Coronary artery (tissue), 2 donors: ENCODE measurements at regions not wholly inside any gene's neighbourhood (a gene's known extent, or its start where the extent isn't known, plus 50 kb on each side); places are given as distances from the start of the nearest gene placed in this dataset.
A peak's percentile ranks its signal among the peaks of the same experiment; 100 is the strongest.
"Not testable (repeated sequence)": the region's sequence is repeated elsewhere in the genome, so short reads cannot be mapped to it uniquely, and the experiment has no call there.

Experiments
- DNase-seq: peaks from one replicate; pipeline ENCODE4 v3.0.0-alpha.2; 2017; ENCODE audit warnings: low spot score
- H3K27ac ChIP-seq, 2 donors: fragments of 200-600 bp; sonication (generic); one replicate each; pipeline ENCODE4 v1.5.1; 2016 to 2019
- H3K4me3 ChIP-seq: fragments of 200-600 bp; sonication (generic); 2 replicates; pipeline ENCODE4 v1.5.1; 2016; ENCODE audit warnings: mild to moderate bottlenecking, moderate library complexity

DNA sequence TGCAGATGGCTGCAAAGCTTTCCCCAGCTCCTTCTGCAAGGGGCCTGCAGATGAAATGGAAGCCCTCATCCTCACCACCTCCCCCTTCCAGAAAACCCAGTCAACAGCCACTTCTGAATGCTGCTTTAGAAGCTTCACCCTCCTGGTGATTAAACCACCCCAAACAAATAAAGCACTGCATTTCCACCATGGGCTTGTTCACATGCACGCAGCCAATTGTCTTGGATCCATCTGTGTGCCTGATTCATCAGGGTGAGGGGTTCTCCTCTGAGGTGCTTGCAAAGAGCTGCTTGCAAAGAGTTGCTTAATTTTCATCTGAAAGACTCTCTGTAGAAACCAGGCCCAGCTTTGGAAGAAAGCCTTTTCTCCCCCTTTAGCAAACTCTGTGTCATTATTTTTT lies 184.0 kb upstream of the OSBPL11 start:
- H3K4me3 ChIP-seq, DNase-seq, H3K27ac ChIP-seq: not testable (repeated sequence)

DNA sequence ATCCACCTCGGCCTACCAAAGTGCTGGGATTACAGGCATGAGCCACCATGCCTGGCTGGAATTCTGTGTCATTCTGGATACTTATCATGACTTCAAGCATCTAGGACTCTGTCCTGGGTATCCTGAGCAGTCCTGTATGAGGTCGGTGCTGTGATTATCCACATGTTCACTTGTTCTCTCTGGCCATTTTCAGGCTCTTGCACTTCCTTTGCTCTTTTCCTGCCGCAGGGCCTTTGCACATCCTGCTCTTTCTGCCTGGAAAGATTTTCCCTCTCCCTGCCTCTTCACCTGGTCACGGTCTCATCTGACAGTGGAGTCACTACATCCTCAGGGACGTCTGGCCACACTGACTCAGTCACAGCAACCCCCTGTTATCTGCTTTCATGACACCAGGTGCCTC lies 184.6 kb upstream of the OSBPL11 start:
- not testable (repeated sequence) for H3K27ac ChIP-seq, DNase-seq, H3K4me3 ChIP-seq

DNA sequence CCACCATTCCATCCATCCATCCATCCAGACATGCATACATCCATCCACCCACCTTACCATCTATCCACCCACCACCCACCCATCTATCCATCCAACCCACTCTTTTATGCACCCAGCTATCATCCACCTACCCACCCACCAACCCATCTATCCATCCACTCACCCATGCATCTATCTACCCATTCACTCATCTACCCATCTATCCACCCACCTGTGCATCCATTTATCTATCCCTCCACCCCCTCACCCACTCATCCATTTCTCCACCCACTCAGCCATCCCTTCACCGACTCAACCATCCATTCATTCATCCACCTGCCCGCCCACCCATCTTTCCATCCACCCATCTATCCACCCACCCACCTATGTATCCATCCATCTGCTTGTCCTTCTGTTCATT lies 186.4 kb upstream of the OSBPL11 start:
- not testable (repeated sequence) for H3K4me3 ChIP-seq, DNase-seq, H3K27ac ChIP-seq

DNA sequence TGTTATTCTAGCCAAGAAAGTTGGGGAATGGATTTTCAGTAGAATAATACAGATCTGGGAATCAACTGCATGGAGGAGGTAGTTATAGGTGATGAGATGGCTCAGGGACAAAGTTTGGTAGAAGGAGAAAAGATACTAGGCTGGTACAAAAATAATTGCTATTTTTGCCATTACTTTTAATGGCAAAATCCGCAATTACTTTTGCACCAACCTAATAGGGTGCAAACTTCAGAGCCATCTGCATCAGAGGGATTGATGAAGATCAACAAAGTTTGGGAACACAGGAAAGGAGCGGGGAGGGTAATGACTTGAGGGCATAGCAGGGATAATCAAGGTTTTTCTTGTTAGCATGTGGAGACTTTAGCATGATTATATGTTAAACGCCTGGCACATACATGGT lies 178.7 kb upstream of the ROPN1B start:
- H3K4me3 ChIP-seq, DNase-seq, H3K27ac ChIP-seq: not testable (repeated sequence)

DNA sequence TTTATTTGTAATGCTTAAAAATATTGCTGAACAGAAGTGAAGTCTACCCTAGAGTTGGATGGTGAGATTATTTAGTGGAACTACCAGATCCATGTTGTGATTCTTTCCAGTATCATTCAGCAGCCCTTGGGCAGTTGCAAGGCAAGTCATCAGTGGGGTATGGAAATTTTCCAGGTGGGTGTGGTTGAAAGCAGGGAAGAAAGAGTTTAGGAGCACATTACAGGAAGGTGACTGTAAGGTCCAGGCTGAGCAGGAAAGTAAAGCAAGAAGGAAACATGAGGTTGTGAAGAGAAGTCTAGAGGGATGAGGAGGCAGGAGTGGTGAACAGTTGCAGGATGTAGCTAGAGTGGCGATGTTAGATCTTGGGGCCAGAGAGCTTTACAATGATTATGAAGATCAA lies 178.0 kb upstream of the ROPN1B start:
- not testable (repeated sequence) for H3K4me3 ChIP-seq, DNase-seq, H3K27ac ChIP-seq

DNA sequence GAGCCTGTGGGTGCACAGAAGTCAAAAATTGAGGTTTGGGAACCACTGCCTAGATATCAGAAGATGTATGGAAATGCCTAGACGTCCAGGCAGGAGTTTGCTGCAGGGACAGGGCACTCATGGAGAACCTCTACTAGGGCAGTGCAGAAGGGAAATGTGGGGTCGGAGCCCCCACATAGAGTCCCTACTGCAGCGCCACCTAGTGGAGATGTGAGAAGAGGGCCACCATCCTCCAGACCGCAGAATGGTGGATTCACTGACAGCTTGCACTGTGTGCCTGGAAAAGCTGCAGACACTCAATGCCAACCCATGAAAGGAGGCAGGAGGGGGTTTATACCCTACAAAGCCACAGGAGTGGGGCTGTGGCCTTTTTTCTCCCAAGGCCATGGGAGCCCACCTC lies 159.0 kb upstream of the ROPN1B start:
- DNase-seq, H3K27ac ChIP-seq, H3K4me3 ChIP-seq: not testable (repeated sequence)

DNA sequence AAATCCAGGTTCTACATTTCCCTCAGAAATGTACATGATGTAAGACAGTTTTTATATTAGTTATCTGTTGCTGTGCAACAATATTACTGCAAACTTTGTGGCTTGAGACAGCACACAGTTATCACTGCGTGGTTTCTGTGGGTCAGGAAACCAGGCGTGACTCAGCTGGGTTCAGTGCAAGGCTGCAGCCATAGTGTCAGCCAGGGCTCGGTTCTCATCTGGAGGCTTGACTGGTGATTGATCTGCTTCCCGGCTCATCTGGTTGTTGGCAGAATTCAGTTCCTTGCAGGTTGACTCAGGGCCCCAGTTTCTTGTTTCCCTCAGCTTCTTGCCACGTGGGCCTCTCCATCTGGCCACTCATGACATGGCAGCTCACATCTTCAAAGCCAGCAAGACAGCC lies 146.8 kb upstream of the ROPN1B start:
- not testable (repeated sequence) for H3K27ac ChIP-seq, DNase-seq, H3K4me3 ChIP-seq

DNA sequence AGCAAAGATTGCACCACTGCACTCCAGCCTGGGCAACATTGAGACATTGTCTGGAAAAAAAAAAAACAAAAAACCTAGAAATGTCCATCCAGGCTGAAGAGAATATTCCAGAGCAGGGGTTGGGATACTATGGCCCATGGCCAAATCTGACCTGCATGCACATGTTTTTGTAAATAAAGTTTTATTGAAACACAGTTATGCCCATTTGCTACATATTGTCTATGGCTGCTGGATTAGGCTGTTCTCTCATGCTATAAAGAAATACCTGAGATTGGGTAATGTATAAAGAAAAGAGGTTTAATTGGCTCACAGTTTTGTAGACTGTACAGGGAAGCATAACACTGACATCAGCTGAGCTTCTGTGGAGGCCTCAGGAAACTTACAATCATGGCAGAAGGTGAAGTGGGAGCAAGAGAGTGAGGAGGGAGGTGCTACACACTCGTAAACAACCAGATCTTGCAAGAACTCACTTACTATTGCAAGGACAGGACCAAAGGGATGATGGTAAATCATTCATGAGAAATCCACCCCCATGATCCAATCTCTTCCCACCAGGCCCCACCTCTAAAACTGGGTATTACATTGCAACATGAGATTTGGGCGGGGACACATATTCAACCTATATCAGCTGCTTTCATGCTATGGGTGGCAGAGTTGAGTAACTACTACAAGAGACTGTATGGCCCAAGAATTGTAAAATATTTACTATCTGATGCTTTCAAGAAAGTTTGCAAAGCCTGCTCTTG lies 137.8 kb upstream of the ROPN1B start:
- H3K27ac ChIP-seq, DNase-seq, H3K4me3 ChIP-seq: not testable (repeated sequence)

DNA sequence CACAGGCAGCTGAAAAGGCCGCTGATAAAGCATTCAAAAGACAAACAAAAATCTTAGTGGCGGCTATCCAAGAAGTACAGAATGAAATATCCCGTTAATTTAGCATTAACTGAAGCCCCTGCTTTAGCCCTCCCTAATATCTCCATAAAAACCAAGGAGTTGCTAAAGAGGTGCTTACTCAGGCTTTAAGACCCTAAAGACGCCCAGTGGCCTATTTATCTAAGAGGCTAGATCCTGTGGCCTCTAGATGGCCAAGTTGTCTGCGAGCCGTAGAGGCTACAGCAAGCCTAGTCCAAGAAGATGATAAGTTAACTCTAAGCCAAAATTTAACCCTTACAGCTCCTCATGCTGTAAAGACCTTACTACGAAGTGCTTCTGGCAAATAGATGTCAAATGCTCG lies 133.4 kb upstream of the ROPN1B start:
- not testable (repeated sequence) for DNase-seq, H3K27ac ChIP-seq
- H3K4me3 ChIP-seq = peak overlapping the region; percentile 42

DNA sequence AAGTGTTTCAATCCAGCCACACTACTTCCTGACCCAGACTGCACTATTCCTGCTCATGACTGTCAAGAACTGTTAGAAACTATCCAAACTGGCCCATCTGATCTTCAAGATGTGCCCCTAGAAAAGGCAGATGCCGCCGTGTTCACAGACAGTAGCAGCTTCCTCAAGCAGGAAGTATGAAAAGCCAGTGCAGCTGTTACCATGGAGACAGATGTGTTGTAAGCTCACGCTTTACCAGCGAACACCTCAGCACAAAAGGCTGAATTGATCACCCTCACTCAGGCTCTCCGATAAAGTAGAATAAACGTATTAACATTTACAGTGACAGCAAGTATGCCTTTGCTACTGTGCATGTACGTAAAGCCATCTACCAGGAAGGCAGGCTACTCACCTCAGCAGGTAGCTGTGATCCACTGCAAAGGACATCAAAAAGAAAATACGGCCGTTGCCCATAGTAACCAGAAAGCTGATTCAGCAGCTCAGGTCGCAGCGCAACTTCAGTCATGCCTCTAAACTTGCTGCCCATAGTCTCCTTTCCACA lies 132.9 kb upstream of the ROPN1B start:
- not testable (repeated sequence) for DNase-seq, H3K4me3 ChIP-seq, H3K27ac ChIP-seq

DNA sequence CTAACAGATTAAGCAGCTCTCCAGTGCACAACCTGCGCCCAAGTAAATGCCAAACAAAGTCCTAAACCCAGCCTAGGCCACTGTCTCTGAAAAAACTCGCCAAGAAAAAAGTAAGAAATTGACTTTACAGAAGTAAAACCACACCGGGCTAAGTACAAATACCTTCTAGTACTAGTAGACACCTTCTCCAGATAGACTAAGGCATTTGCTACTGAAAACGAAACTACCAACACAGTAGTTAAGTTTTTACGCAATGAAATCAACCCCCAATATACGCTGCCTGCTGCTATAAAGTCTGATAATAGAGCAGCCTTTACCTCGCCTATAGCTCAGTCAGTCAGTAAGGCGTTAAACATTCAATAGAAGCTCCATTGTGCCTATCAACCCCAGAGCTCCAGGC lies 132.2 kb upstream of the ROPN1B start:
- H3K4me3 ChIP-seq, DNase-seq, H3K27ac ChIP-seq: not testable (repeated sequence)

DNA sequence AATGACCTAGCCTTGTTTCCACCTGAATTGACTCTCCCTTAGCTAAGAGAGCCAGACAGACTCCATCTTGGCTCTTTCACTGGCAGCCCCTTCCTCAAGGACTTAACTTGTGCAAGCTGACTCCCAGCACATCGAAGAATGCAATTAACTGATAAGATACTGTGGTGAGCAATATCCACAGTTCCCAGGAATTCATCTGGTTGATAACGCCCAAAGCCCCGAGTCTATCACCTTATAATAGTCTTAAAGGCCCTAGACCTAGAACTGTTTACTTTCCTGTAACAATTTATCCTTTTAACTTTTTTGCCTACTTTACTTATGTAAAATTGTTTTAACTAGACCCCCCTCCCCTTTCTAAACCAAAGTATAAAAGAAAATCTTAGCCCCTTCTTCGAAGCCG lies 130.1 kb upstream of the ROPN1B start:
- not testable (repeated sequence) for H3K27ac ChIP-seq, H3K4me3 ChIP-seq, DNase-seq

DNA sequence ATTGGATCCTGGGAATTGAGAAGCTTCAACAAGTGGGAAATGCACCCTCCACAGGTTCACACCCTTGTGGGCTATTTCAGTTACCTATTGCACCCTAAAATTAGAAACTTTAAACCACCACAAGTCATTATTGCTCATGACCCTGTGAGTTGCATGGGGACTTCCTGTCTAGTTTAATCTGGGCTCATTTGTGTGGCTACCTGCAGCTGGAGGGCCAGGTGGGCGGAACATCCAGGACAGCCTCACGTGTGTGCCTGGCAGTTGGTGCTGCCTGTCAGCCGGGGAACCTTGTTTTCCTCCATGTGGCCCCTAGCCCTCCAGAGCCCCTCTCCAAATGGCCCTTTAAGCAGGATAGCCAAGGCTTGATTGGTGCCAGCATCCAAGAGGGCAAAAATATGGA lies 128.5 kb upstream of the ROPN1B start:
- not testable (repeated sequence) for H3K4me3 ChIP-seq, DNase-seq, H3K27ac ChIP-seq

DNA sequence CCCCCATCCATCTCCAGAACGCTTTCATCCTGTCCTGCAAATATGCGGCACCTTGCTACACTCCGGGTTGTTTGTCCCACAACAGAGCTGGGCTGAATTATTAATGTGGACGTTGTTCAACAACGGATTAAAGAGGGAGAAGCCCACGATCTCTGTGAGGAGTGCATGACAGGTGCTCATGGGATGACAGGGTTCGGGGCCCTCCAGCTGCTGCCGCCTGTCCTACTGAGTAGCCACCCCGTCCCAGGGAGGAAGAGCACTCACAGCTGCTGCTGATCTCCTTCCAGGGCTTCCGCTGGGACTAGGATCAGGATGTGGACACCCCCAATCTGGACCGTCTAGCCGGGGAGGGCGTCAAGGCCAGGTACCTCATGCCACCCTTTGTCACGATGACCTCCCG lies 121.0 kb upstream of the ROPN1B start:
- not testable (repeated sequence) for H3K4me3 ChIP-seq, DNase-seq, H3K27ac ChIP-seq

DNA sequence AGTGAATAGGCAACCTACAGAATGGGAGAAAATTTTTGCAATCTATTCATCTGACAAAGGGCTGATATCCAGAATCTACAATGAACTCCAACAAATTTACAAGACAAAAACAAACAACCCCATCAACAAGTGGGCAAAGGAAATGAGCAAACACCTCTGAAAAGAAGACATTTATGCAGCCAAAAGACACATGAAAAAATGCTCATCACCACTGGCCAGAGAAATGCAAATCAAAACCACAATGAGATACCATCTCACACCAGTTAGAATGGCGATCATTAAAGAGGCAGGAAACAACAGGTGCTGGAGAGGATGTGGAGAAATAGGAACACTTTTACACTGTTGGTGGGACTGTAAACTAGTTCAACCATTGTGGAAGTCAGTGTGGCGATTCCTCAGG lies 114.0 kb upstream of the ROPN1B start:
- not testable (repeated sequence) for H3K4me3 ChIP-seq, DNase-seq

DNA sequence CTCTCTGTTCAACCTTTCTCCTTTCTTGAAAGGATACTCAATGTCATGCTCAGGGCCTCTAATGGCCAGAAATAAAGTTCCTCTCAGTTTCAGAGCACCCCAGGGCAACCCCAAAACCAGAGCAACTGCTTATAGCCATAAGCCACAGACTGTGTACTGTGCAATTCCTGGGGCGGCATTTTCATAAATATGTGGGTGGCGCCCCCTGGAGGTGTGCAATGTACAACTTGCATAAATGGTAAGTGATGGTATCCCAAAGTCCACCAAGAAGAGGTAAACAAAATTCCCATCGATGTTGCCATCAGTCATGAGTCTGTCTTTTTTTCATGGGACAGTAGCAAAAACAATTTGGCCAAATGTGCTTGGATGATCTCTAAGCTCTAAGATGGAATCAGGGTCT lies 108.4 kb upstream of the ROPN1B start:
- H3K4me3 ChIP-seq, DNase-seq, H3K27ac ChIP-seq: not testable (repeated sequence)

More for the DNA sequence above, 114.0 kb upstream of the ROPN1B start:
- H3K27ac ChIP-seq = not testable (repeated sequence)

DNA sequence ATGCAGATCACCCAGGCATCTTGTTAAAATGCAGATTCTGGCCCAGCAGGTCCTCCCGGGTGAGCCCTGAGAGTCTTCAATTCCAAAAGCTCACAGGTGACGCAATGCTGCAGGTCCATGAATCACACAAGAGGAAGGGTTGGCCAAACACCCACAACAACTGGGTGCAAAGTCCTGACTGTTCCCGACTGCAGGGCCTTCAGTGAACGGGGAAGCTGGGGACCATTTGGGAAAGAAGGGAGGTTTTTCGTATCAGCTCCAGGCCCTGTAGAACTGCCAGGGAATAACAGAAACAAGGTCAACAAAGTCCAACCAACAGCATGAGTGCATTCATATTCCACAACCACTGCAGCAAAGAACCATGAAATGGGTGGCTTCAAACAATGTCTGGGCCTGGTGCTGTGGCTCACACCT lies 106.1 kb upstream of the ROPN1B start:
- not testable (repeated sequence) for H3K4me3 ChIP-seq, DNase-seq

DNA sequence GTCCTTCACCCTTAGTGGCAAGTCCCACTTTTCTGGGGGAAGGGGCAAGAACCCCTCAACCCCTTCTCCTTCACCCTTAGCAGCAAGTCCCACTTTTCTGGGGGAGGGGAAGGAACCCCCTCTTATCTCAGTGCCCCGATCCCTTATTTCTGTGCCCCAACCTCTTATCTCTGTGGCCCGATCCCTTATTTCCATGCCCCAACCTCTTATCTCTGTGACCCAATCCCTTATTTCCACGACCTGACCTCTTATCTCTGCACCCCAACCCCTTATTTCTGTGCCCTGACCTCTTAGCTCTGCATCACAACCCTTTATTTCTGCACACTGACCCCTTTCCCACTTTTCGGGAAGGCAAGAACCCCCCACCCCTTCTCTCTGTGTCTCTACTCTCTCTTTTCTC lies 104.4 kb upstream of the ROPN1B start:
- H3K27ac ChIP-seq, DNase-seq, H3K4me3 ChIP-seq: not testable (repeated sequence)

More for the DNA sequence above, 106.1 kb upstream of the ROPN1B start:
- not testable (repeated sequence) for H3K27ac ChIP-seq

DNA sequence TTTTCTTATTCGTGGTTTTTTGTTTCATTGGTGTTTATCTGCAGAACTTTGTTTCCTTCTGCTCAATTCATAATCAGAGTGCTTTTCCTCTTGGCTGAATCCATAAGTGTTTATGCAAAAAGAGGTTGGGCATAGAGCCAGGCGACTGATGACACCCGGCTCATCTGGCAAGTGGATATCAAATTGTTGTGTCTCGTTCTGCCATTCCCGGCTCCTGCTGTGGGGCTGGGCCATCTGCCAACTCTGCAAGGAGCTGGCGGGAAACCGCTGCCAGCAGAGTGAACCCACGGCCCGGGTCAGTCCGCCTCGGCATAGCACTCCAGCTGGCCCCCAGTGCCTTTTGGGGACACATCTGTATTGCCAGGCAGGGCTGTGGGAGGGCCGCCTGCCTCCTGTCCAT lies 83.0 kb upstream of the ROPN1B start:
- peak overlapping the region in 1 of 2 donors; percentile 54 for H3K27ac ChIP-seq
- DNase-seq = peak; percentile 77

DNA sequence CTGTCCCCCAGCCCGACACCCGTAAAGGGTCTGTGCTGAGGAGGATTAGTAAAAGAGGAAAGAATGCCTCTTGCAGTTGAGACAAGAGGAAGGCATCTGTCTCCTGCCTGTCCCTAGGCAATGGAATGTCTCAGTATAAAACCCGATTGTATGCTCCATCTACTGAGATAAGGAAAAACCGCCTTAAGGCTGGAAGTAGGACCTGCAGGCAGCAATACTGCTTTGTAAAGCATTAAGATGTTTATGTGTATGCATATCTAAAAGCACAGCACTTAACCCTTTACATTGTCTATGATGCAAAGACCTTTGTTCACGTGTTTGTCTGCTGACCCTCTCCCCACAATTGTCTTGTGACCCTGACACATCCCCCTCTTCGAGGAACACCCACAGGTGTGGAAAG lies 69.8 kb upstream of the ROPN1B start:
- not testable (repeated sequence) for DNase-seq, H3K4me3 ChIP-seq, H3K27ac ChIP-seq

More for the DNA sequence above, 83.0 kb upstream of the ROPN1B start:
- H3K4me3 ChIP-seq = peak overlapping the region; percentile 48
